ENCODE measurements at regions not wholly inside any gene's neighbourhood (a gene's known extent, or its start where the extent isn't known, plus 50 kb on each side); places are given as distances from the start of the nearest gene placed in this dataset.

GRCh38 chr4:58551676-58552075 lies 1441.5 kb upstream of the IGFBP7 start:
- DNase-seq: no peak

GRCh38 chr4:58543465-58543864 lies 1433.3 kb upstream of the IGFBP7 start:
- DNase-seq: no peak

- no peak for DNase-seq
These were observed 1431.7 kb upstream of the IGFBP7 start for GRCh38 chr4:58541926-58542325.

GRCh38 chr4:58522765-58523382 lies 1412.7 kb upstream of the IGFBP7 start:
- no peak for DNase-seq

DNA sequence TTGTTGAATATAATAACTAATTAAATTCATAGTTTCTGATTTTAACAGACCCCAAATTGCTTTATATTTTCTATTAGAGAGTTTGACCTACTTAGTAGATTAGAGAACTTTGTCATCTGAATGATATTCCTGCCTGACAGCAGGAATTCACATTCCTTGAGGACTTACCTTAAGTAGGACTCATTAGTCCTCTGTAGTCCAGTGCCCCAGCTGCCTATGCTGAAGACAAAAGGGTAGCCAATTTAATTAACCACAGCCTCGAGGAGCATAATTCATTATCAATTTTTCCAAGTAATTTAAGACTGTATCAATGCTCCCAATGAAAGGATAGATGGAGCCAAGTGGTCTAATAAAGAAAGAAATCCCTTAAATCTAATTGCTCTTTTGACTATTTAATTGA lies 1405.0 kb upstream of the IGFBP7 start:
- no peak for DNase-seq

DNA sequence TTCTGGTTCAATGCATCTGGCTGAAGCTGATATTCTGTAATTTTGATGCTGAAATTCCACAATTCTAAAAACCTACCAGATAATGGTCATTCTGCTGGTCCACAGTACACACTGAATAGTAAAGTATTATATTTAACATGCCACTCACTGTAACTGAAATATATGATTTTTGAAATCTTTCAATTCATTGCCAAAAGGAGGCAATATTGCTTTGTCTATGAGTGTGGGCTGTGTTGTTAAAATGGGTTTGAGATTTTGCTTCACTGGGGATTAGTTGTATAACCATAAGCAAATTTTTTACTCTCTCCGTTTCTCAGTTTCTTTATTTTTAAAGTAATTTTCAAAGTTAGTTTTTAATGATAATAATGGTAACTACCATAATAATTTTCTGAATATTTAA lies 1404.1 kb upstream of the IGFBP7 start:
- DNase-seq: no peak

GRCh38 chr4:58510652-58511051 lies 1400.5 kb upstream of the IGFBP7 start:
- no peak for DNase-seq

- no peak for DNase-seq
These were observed 1396.9 kb upstream of the IGFBP7 start for GRCh38 chr4:58507079-58507478.

- DNase-seq: no peak
These were observed 1392.7 kb upstream of the IGFBP7 start for GRCh38 chr4:58502839-58503238.

DNA sequence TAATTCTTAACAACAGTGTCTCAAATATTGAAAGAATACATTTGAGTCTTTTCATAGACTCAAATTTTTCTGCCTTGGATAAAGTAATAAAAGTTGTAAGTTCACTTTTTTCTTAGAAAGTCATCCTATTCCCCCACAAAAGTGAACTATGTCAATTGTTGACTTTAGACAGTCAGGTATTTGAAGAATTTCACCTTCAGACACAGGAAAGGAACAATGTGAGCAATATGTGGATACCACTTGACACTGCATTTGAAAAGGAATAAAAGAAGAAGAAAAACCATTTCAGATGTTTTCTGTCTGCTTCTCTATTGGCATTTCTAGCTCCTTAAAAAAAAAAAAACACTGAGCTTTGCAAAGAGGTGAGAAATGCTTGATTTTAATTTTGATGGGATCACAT lies 1389.0 kb upstream of the IGFBP7 start:
- no peak for DNase-seq

- no peak for DNase-seq
These were observed 1381.4 kb upstream of the IGFBP7 start for GRCh38 chr4:58491620-58492019.

GRCh38 chr4:58477950-58478349 lies 1367.8 kb upstream of the IGFBP7 start:
- no peak for DNase-seq

GRCh38 chr4:58477513-58477912 lies 1367.3 kb upstream of the IGFBP7 start:
- DNase-seq: no peak

DNA sequence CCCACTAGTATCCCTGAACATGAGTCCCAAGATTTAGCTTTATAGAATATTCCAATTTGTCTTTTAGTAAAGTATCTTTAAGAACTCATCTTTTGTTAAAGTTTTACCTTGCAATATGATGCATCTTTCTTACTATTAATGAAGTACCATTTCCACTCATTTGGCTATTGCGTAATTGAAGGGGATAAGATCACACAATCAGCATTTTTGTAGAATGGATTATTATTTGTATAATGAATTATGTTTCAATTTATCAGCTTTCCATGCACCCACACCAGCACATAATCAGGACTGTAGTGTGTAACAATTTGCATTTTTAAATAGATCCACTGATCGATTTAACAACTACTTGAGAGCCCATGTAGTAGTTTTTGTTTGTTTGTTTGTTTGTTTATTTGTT lies 1364.9 kb upstream of the IGFBP7 start:
- DNase-seq: no peak

DNA sequence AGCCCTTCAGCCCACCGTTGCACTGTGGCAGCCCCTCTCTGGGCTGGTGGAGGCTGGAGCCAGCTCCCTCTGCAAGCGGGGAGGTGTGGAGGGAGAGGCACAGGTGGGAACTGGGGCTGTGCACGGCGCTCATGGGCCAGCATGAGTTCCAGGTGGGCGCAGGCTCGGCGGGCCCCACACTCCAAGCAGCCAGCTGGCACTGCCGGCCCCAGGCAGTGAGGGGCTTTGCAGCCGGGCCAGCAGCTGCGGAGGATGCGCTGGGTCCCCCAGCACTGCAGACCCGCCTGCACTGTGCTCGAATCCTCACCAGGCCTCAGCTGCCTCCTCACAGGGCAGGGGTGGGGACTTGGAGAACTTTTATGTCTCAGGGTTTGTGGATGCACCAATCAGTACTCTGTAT lies 1354.8 kb upstream of the IGFBP7 start:
- no peak for DNase-seq

DNA sequence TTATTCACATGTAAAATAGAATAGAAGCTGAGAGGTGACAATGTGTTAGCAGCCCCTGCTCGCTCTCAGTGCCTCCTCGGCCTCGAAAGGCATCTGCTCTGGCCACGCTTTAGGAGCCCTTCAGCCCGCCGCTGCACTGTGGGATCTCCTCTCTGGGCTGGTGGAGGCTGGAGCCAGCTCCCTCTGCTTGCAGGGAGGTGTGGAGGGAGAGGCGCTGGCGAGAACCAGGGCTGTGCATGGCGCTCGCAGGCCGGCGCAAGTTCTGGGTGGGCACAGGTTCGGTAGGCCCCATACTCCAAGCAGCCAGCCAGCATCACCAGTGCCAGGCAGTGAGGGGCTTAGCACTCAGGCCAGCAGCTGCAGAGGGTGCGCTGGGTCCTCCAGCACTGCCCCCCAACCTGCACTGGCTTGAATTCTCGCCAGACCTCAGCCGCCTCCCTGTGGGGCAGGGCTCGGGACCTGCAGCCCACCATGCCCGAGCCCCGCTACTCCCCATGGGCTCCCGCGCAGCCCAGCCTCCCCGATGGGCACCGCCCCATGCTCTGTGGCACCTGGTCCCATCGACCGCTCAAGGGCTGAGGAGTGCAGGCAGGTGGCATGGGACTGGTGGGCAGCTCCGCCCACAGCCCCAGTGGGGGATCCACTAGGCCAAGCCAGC lies 1346.7 kb upstream of the IGFBP7 start:
- DNase-seq: no peak

DNA sequence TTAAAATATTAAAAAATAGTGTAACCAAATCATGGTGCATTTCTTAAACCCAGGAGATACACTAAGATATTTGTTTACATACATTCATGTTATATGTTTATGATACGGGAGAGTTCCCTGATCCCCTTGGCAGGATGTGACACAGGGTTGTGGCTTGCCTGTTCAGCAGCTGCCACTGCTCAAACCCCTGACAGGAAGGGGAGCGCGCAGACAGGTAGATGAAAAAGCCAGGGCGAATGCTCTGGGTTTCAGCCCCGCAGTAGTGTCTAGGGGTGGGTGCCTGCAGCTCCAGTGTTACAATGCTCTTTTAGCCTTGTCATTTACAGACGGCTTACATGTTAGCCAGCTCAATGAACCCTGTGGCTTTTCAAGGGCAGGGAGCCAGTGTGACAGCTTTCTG lies 1343.8 kb upstream of the IGFBP7 start:
- DNase-seq: no peak

GRCh38 chr4:58451707-58452106 lies 1341.5 kb upstream of the IGFBP7 start:
- DNase-seq: no peak

DNA sequence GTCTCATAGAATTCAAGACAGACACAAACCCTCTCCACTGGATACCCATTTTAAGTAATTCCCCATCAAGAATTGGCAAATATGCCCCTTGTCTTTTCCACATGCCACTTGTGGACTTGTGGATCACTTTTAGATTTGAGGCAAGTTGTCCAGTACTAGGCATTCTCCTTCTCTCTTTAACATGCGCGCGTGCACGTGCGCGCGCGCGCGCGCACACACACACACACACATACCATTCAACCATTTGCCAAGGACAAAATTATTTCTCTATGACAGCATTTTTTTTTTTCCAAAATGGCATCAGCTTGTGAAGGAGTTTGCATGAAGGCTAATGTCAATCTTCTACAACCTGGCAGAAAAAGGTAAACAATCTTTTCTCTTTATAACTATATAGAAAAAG lies 1325.7 kb upstream of the IGFBP7 start:
- no peak for DNase-seq

DNA sequence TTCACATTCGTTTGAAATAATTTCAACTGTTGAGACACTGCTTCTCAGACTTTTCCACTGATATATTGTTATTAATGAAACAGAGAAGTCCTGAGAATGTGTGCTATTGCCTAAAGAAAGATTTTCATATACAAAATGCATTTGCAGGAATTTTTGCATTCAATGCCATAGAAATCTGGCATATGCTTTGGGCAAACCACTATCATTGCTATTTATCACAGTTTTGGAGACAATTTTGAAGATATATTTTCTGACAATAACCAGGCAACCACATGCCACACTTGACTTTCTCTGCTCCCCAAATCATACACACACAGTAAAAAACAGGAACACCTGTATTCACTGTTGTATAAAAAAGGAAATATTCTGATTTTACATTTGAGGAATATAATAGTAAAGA lies 1303.7 kb upstream of the IGFBP7 start:
- DNase-seq: no peak

GRCh38 chr4:58411904-58412303 lies 1301.7 kb upstream of the IGFBP7 start:
- no peak for DNase-seq

GRCh38 chr4:58406762-58407161 lies 1296.6 kb upstream of the IGFBP7 start:
- no peak for DNase-seq

DNA sequence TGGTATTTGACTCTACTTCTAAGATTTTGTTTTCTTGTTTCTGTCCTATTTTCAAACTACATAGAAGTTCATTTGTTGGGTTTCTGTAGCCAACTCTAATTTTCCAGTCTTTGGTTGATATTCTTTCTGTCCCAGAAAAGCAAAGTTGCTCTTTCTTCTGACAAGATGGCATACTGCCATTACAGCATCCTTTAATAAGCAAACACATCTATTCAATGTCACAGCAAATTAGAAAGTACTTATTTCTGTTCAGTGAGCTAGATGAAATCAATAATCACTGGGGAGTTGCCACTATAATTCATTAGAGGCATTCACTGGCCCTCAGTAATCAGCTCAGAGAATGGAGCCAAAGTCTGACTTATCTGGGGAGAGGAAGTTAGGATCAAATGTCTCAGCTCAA lies 1258.0 kb upstream of the IGFBP7 start:
- DNase-seq: no peak

DNA sequence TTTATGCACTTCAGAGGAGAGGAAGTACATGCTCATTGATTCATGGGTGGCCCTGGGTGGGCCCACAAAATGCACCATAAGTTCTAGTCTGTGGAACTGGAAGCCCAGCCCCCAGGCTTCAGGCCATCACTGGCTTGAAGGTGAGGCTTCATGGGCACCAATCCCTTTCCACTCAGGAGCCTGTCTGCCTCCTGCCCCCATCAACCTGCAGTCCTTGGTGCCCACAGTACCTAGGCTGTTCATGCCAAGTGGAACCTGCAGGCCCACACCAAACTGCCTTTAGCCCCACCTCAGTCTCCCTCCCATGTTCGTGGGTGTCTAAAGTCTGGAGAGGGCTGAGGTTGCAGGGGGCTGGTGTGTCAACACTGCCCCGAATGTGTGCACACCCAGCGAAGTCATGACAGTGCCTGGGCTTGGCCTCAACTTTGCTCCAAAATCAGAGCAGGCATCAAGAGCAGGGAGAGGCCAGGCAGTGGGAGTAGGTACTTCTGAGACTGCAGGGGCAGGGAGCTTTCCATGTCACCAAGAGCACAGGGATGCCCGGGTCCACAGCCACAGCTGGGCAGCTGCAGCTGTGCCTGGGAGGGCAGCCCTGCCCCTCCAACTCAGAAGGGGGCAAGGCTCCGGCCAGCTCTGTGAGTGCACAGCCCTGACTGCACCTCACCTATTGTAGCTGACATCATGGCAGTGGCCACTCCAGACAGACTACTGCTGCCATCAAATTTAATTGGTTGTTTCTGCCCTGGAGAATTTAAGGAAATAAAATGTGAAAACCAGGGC lies 1250.4 kb upstream of the IGFBP7 start:
- DNase-seq: no peak
